Body of pancreas (tissue), 4 donors: ENCODE measurements at regions not wholly inside any gene's neighbourhood (a gene's known extent, or its start where the extent isn't known, plus 50 kb on each side); places are given as distances from the start of the nearest gene placed in this dataset.

Source experiments
- CTCF ChIP-seq, 7 experiments: fragments of 450-650 bp in 4 of 7; fragments of 200-600 bp in 3 of 7; sonication (generic) in 3 of 7; IDR thresholded peaks; one replicate each; pipeline ENCODE4 v1.5.1; 2016 to 2019; ENCODE audit warnings: antibody characterized with exemption in 7 of 7
- POLR2A ChIP-seq, 3 donors: fragments of 450-650 bp; IDR thresholded peaks; one replicate each; pipeline ENCODE4 v1.6.1; 2016; ENCODE audit warnings: antibody characterized with exemption in 3 of 3, mild to moderate bottlenecking in 2 of 3

GRCh38 chr6:146985966-146986365, 218.3 kb upstream of the STXBP5 start:
- no peak for TF ChIP-seq CTCF (IDR thresholded peaks at IDR 0.05)
- no peak for TF ChIP-seq POLR2A (IDR thresholded peaks at IDR 0.05)
